GM19397 (cell line): ENCODE measurements at regions not wholly inside any gene's neighbourhood (a gene's known extent, or its start where the extent isn't known, plus 50 kb on each side); places are given as distances from the start of the nearest gene placed in this dataset.

ENCODE experiments used
- ATAC-seq: cut with Tn5 transposase; IDR thresholded peaks from one replicate; pipeline ENCODE4 v1.9.1; 2021; ENCODE audit warnings: mild to moderate bottlenecking, moderate library complexity; ENCODE audit not compliant: unreplicated experiment

GRCh38 chr5:174850565-174851169 is 126.3 kb downstream of the MSX2 start:
- no peak for ATAC-seq

- no peak for ATAC-seq
Observed at GRCh38 chr5:174849426-174849825, 125.0 kb downstream of the MSX2 start.

GRCh38 chr5:174844971-174845370 is 120.6 kb downstream of the MSX2 start:
- no peak for ATAC-seq

GRCh38 chr5:174843263-174844250 is 119.2 kb downstream of the MSX2 start:
- ATAC-seq = no peak

- ATAC-seq = no peak
Observed at GRCh38 chr5:174840435-174840834, 116.1 kb downstream of the MSX2 start.

GRCh38 chr5:174839196-174839595 is 114.8 kb downstream of the MSX2 start:
- no peak for ATAC-seq

- no peak for ATAC-seq
Observed at GRCh38 chr5:174837919-174838902, 113.8 kb downstream of the MSX2 start.

- ATAC-seq = no peak
Observed at GRCh38 chr5:174834081-174834480, 109.7 kb downstream of the MSX2 start.

- no peak for ATAC-seq
Observed at GRCh38 chr5:174832811-174833210, 108.4 kb downstream of the MSX2 start.

- no peak for ATAC-seq
Observed at GRCh38 chr5:174832025-174832424, 107.6 kb downstream of the MSX2 start.

GRCh38 chr5:174831031-174831660 is 106.8 kb downstream of the MSX2 start:
- ATAC-seq = no peak

- no peak for ATAC-seq
Observed at GRCh38 chr5:174829511-174829864, 105.1 kb downstream of the MSX2 start.

- ATAC-seq = no peak
Observed at GRCh38 chr5:174828804-174829510, 104.6 kb downstream of the MSX2 start.

GRCh38 chr5:174827558-174827957 is 103.2 kb downstream of the MSX2 start:
- ATAC-seq = no peak

- ATAC-seq = no peak
Observed at GRCh38 chr5:174825587-174825986, 101.2 kb downstream of the MSX2 start.

- ATAC-seq = no peak
Observed at GRCh38 chr5:174818430-174818829, 94.0 kb downstream of the MSX2 start.

GRCh38 chr5:174817610-174818009 is 93.2 kb downstream of the MSX2 start:
- ATAC-seq = no peak

GRCh38 chr5:174816858-174817257 is 92.5 kb downstream of the MSX2 start:
- ATAC-seq = no peak

GRCh38 chr5:174811438-174811837 is 87.1 kb downstream of the MSX2 start:
- ATAC-seq = no peak

GRCh38 chr5:174810796-174811195 is 86.4 kb downstream of the MSX2 start:
- ATAC-seq = no peak
